ENCODE measurements at regions not wholly inside any gene's neighbourhood (a gene's known extent, or its start where the extent isn't known, plus 50 kb on each side); places are given as distances from the start of the nearest gene placed in this dataset.

DNA sequence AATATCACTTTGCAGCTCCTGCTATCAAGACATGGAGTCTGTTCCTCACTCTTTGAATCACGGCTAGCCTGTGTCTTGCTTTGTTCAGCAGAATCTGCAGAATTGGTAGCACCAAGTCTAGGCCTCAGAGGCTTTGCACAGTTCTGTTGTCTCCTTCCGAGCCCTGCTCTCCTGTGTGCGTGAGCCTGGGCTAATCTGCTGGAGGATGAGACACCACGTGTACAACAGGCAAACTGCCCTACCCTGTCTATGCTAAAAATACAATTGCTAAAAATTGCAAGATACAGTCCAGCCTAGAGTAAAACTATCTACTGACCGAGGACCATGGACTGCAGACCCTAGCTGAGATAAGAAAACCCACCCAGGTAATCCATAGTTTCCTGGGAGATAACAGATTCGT lies 484.7 kb downstream of the NPIPA7 start:
- TF ChIP-seq, protein P1, sequence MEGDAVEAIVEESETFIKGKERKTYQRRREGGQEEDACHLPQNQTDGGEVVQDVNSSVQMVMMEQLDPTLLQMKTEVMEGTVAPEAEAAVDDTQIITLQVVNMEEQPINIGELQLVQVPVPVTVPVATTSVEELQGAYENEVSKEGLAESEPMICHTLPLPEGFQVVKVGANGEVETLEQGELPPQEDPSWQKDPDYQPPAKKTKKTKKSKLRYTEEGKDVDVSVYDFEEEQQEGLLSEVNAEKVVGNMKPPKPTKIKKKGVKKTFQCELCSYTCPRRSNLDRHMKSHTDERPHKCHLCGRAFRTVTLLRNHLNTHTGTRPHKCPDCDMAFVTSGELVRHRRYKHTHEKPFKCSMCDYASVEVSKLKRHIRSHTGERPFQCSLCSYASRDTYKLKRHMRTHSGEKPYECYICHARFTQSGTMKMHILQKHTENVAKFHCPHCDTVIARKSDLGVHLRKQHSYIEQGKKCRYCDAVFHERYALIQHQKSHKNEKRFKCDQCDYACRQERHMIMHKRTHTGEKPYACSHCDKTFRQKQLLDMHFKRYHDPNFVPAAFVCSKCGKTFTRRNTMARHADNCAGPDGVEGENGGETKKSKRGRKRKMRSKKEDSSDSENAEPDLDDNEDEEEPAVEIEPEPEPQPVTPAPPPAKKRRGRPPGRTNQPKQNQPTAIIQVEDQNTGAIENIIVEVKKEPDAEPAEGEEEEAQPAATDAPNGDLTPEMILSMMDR (IDR thresholded peaks at IDR 0.05; ENCODE audit: low read length) = no peak
- TF ChIP-seq EZH2 (optimal IDR thresholded peaks at IDR 0.05; ENCODE audit: low read depth, low read length) = no peak
